Osteoblast (primary cell): ENCODE measurements at regions not wholly inside any gene's neighbourhood (a gene's known extent, or its start where the extent isn't known, plus 50 kb on each side); places are given as distances from the start of the nearest gene placed in this dataset.

Experiments
- DNase-seq: peaks from one replicate; pipeline ENCODE4 v3.0.0; 2011; ENCODE audit warnings: low spot score, mixed read lengths; ENCODE audit not compliant: insufficient read length; ENCODE audit errors: missing footprints
- H2AFZ ChIP-seq: 2 replicates; pipeline ENCODE4 v1.6.0; 2011; ENCODE audit warnings: mild to moderate bottlenecking, low read length
- H3K27ac ChIP-seq: 2 replicates; pipeline ENCODE4 v1.5.1; 2011; ENCODE audit warnings: mild to moderate bottlenecking, low read depth, low read length, moderate library complexity
- H3K27me3 ChIP-seq: 2 replicates; pipeline ENCODE4 v1.6.0; 2012; ENCODE audit warnings: mild to moderate bottlenecking, control low read depth, inconsistent platforms, low read length, moderate library complexity; ENCODE audit not compliant: insufficient read depth
- H3K36me3 ChIP-seq: 2 replicates; pipeline ENCODE4 v1.5.1; 2011; ENCODE audit warnings: mild to moderate bottlenecking, low read length, control low read depth, moderate library complexity; ENCODE audit not compliant: insufficient read depth
- H3K4me1 ChIP-seq: 2 replicates; pipeline ENCODE4 v1.5.1; 2011; ENCODE audit warnings: mild to moderate bottlenecking, low read length, control low read depth, moderate library complexity; ENCODE audit not compliant: insufficient read depth
- H3K4me2 ChIP-seq: 2 replicates; pipeline ENCODE4 v1.6.0; 2011; ENCODE audit warnings: mild to moderate bottlenecking, low read length; ENCODE audit not compliant: insufficient read depth
- H3K4me3 ChIP-seq: fragments of 200-600 bp; sonication (generic); 3 replicates; pipeline ENCODE4 v1.5.1; 2012; ENCODE audit warnings: mild to moderate bottlenecking, low read length, inconsistent platforms; ENCODE audit not compliant: insufficient read depth
- H3K79me2 ChIP-seq: 2 replicates; pipeline ENCODE4 v1.6.0; 2012; ENCODE audit warnings: mild to moderate bottlenecking, low read length, control low read depth, inconsistent platforms; ENCODE audit not compliant: insufficient read depth
- H3K9me3 ChIP-seq: 2 replicates; pipeline ENCODE4 v1.5.1; 2011; ENCODE audit warnings: low read depth, low read length, control low read depth
- H4K20me1 ChIP-seq: 2 replicates; pipeline ENCODE4 v1.6.0; 2012; ENCODE audit warnings: mild to moderate bottlenecking, low read length, control low read depth; ENCODE audit not compliant: insufficient read depth
- TF ChIP-seq, protein P1 (sequence below): IDR thresholded peaks from 2 replicates; pipeline ENCODE4 v1.5.1; 2011; ENCODE audit warnings: mild to moderate bottlenecking, low read depth, low read length, moderate library complexity; ENCODE audit errors: extremely low read depth

DNA sequence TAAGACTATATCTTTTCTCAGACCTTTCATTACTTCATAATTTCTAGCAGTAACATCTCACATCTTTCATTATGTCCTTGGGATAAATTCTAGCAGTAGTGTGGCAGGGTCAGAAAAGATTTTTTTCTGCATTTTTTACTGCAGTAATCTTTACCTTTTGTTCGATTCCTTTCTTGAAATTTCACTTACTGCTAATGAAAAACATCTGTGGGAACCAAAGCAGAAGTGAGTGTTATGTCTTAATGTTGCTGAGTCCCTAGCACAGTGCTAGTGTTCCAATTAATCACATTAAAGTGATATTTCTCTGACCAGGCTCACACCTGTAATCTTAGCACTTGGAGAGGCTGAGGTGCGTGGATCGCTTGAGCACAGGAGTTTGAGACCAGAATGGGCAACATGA lies 123.6 kb downstream of the EHF start:
- H2AFZ ChIP-seq: no peak overlapping the region

DNA sequence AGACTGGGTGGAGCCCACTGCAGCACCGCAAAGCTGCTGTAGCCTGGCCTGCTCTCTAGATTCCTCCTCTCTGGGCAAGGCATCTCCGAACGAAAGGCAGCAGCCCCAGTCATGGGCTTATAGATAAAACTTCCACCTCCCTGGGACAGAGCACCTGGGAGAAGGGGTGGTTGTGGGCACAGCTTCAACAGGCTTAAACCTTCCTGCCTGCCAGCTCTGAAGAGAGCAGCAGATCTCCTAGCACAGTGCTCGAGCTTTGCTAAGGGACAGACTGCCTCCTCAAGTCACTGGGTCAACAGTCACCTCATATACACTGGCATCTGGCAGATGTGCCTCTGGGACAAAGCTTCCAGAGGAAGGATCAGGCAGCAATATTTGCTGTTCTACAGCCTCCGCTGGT lies 117.3 kb downstream of the EHF start:
- Histone ChIP-seq H3K79me2 (no peaks in the 10 kb centered on the region), H3K9me3 (no peaks in the 10 kb centered on the region), H3K27me3 (peaks cover 18% of the 10 kb centered on the region), H3K4me3 (no peak overlapping the region), H3K36me3 (no peaks in the 10 kb centered on the region), H3K27ac (no peak overlapping the region), H3K4me1 (no peaks in the 10 kb centered on the region), H4K20me1 (no peaks in the 10 kb centered on the region), H3K4me2 (no peak overlapping the region), H2AFZ (no peak overlapping the region)
- DNase-seq: no peak
- TF ChIP-seq, protein P1, sequence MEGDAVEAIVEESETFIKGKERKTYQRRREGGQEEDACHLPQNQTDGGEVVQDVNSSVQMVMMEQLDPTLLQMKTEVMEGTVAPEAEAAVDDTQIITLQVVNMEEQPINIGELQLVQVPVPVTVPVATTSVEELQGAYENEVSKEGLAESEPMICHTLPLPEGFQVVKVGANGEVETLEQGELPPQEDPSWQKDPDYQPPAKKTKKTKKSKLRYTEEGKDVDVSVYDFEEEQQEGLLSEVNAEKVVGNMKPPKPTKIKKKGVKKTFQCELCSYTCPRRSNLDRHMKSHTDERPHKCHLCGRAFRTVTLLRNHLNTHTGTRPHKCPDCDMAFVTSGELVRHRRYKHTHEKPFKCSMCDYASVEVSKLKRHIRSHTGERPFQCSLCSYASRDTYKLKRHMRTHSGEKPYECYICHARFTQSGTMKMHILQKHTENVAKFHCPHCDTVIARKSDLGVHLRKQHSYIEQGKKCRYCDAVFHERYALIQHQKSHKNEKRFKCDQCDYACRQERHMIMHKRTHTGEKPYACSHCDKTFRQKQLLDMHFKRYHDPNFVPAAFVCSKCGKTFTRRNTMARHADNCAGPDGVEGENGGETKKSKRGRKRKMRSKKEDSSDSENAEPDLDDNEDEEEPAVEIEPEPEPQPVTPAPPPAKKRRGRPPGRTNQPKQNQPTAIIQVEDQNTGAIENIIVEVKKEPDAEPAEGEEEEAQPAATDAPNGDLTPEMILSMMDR: no peak

More for the DNA sequence above, 123.6 kb downstream of the EHF start:
- Histone ChIP-seq H3K27me3 (peaks cover 26% of the 10 kb centered on the region), H3K9me3 (no peaks in the 10 kb centered on the region), H3K4me1 (no peaks in the 10 kb centered on the region), H3K36me3 (no peaks in the 10 kb centered on the region), H3K4me3 (no peak overlapping the region), H4K20me1 (no peaks in the 10 kb centered on the region), H3K79me2 (no peaks in the 10 kb centered on the region), H3K4me2 (no peak overlapping the region), H3K27ac (no peak overlapping the region)
- no peak for DNase-seq
- TF ChIP-seq, protein P1: no peak

DNA sequence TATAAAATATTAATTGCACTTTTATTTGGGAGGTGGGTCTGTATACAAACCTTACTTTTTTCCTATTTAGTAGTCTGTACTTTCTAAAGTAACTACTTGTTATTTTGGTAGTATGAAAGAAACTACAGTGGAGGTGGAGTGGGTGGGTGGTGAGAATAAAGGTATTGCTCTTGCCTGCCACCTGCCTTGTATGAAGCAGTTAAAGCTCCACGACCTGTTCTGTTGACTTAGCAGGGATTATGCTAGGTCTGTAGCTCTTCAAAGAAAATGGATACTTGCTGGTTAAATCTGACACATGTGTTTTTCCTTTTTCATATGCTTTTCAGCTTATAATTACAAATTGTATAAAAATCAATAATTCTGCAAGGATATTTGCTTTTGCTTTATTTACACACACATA lies 111.9 kb downstream of the EHF start:
- Histone ChIP-seq H3K4me1 (no peaks in the 10 kb centered on the region), H3K79me2 (no peaks in the 10 kb centered on the region), H3K27me3 (peaks cover 34% of the 10 kb centered on the region), H4K20me1 (no peaks in the 10 kb centered on the region), H3K27ac (no peak overlapping the region), H3K36me3 (no peaks in the 10 kb centered on the region), H3K4me3 (no peak overlapping the region), H3K4me2 (no peak overlapping the region), H2AFZ (no peak overlapping the region), H3K9me3 (no peaks in the 10 kb centered on the region)
- no peak for DNase-seq
- TF ChIP-seq, protein P1: no peak

DNA sequence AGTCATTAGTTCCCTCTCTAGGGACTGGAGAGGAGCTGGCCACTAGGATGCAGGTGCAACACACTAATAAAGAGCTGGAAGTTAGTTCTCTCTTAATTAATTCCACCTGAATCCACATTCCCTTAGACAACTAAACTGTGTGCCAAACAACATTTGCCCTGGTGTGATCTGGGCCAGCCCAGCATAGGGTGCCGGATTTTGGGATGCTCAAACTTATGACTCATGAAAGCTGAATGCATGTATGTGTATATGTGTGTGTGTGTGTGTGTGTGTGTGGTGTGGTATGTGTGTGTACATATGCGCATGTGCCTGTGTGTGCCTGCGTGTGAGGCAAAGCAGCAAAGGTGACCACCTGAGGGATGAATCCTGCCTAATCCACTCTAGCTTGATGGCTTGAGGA lies 110.7 kb downstream of the EHF start:
- Histone ChIP-seq H4K20me1 (no peaks in the 10 kb centered on the region), H3K36me3 (no peaks in the 10 kb centered on the region), H3K4me3 (no peak overlapping the region), H3K9me3 (no peaks in the 10 kb centered on the region), H3K27ac (no peak overlapping the region), H3K27me3 (peaks cover 35% of the 10 kb centered on the region), H2AFZ (no peak overlapping the region), H3K4me2 (no peak overlapping the region), H3K79me2 (no peaks in the 10 kb centered on the region), H3K4me1 (no peaks in the 10 kb centered on the region)
- no peak for DNase-seq
- TF ChIP-seq, protein P1: no peak
